NCI-H146 treated with DMSO at 0.1 percent for 48 hours (cell line): ENCODE measurements at regions not wholly inside any gene's neighbourhood (a gene's known extent, or its start where the extent isn't known, plus 50 kb on each side); places are given as distances from the start of the nearest gene placed in this dataset.

Experiments used
- DNase-seq: peaks from one replicate; lab custom pipeline; 2025; ENCODE audit not compliant: unreplicated experiment; lab: John Stamatoyannopoulos, UW

DNA sequence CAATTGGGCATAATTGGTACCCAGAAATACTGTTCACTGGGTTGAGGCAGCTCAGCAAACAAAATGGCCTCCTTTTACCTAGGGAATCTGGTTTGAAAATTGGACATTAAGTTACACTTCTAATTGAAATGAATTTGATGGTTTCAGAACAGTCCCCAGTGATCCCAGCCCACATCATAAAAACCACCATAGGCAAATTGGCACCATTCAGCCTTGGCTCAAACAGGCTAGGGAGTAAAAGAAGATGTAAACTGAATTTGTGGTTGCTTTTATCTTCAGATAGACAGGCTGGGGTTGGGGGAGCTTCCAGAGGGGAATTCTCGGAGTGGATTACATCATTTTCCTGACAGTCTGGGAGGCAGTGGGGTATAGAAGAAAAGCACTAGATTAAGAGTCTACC, 576.5 kb downstream of the MID1IP1 start:
- DNase-seq, result no peak

DNA sequence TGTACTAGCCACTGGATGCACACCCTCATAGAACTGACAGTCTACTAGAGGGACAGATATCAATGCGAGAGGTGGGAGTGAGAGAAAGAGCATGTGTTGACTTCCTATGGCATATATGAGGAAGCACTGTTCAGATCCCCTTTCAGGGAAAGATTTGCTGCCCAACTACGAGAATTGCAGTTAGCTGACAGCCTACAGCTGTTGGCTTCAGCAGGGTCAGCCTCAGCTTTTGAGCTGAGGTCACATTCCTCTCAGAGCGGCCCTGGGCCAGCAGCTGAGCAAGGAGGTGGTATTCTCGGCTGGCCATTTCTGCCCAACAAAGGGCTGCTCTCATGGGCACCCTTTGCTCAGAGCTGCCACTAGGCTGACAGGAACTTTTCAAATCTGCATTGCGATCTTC, 580.2 kb downstream of the MID1IP1 start:
- no peak for DNase-seq

DNA sequence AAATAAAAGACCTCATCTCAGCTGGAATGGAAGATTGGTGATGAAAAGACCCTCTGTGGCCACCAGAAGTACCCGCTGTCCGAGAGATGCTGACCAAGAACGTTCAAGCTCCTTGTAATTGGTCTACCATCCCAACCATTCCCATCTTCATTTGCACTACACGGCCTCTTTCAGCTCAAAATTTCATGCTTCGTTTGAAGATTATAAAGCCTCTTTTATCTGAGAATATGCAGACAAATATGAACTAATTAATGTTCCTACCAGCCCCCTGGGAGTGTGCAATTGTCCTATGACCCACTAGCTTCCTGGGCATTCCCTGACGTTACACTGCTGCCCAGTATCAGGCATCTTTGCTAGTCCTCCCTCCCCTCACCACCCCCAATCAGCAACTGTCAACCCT, 583.7 kb downstream of the MID1IP1 start:
- no peak for DNase-seq

DNA sequence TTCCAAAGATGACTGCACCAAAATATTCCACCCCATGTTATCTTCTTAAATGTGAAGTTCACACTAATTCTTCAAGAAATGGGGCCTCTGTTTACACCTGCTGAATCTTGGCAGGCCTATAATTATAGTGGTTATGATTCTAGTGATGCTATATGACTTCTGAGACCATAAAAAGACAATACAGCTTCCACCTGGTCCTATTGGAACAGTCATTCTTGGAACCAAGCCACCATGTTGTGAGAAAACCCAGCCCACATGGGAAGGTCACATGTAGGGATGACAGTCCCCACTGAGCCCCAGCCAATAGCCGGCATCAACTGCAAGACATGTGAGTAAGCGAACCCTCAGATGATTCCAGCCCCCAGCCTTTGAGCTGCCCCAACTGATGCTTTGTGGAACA, 587.5 kb downstream of the MID1IP1 start:
- no peak for DNase-seq

DNA sequence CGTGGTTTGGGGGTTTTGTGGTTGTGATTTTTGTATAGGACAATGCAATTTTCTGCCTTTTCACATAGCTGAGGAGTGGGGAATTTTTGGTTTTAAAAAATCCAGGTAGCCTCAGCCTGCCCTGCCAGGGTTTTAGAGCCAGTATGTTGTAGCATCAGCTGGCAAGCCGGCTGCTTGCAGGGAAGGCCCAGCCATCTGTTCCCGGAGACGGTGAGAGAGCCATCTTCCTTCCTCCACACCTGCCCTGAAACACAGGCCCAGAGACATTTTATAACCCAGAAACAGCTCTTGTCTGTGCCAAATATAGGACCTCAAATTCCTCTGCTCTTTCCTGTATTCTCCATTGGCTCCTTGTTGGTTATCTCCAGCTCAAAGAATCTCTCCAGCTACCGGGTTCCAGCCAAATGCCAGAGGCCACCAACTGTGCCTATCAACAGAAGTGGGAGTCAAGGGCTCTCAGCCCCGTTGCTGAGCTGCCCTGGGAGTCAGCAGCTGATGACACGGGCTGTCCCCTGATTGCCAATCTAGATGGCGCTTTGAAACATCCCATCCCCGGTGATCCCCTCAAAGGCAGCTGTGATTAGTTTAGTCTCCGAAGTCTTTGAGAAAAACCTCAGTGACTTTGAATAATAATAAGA, 595.2 kb downstream of the MID1IP1 start:
- DNase-seq, result peak; percentile 11

DNA sequence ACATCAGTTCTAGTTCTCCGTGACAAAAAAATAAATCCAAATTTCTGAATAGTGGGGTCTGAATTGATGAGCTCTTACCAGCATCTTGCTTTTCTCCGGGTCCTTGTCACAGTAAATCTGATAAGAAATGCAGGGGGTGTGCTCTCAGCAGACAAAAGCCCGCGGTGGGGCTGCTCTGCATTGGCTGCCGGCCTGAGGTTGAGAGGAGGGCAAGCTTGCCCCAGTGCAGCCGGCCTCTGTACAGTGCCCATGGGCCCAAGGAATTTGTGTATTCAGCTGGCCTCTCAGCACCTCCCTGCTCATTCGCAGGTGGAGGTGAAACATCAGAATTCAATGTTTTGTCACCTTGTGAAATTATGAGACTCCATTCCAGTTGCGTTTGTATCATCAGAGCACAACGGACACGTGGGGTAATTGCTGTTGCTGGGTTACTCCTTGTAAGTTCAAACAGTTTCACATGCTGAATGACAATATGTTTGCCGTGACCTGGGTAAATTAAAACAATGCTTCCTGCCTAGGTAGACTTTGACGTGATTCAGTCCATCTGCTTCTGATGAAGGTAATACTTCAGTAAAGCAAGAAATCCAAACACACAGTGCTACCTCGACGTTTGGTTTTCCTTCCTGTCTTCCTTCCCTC, 596.4 kb downstream of the MID1IP1 start:
- peak; percentile 71 for DNase-seq

DNA sequence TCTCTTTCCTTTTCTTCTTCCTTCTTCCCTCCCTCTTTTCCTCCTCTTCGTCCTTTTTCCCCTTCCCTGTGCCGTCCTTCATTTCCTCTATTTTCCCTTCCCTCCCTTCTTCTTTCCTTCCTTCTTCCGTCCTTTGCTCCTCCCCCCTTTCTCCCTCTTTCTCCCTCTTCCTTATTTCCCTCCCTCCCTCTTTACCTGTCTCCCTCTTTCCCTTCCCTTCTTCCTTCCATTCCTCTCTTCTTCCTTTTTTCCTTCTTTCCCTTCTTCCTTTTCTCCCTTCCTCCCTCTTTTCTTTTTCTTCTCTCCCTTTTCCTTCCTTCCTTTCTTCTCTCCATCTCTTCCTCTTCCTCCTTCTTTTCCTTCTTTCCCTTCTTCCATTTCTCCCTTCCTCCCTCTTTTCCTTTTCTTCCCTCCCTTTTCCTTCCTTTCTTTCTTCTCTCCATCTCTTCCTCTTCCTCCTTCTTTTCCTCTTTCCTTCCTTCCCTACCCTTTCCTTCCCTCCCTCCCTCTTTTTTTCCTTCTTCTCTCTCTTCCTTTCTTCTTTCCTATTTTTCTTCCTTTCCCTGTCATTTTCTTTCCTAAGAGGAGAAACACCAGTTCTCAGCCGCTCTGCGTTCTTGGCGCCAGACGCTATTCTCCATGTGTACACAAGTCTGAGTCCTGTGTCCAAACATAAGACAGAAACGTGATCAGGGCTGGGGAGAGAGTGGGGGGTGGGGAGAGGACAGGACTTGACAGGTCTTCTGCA, 597.1 kb downstream of the MID1IP1 start:
- DNase-seq, result peak; percentile 9

DNA sequence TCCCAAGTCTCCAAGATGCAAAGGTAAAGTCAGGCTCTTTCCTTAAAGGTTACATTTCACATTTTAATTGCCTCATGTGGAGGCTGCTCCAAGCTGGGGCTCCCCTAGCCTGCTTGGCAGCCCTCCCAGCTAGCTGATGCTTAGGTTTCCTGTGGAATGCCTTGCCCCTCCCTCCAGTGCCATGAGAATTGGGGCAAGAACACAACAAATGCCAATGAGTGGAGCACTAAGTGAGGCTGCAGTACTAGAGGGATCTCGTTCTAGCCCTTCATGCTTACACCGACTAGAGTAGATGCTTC, 597.7 kb downstream of the MID1IP1 start:
- no peak for DNase-seq

DNA sequence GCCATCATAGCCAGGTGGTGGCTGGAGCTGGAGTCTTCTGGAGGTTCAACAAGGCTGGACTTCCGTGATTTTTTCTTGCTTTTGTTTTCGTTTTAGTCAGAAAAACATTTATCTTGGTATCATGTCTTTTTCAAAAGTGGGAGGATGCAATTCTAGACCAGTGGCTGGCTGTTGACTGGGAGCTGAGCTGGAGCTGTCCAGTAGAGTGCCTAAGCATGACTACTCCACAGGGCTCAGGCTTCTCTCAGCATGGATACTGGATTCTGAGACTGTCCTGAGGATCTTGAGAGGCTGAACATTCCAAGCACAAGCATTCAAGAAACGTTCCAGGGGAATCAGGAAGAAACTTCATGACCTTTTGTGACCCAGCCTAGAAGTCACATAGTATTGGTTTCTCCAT, 598.1 kb downstream of the MID1IP1 start:
- no peak for DNase-seq

DNA sequence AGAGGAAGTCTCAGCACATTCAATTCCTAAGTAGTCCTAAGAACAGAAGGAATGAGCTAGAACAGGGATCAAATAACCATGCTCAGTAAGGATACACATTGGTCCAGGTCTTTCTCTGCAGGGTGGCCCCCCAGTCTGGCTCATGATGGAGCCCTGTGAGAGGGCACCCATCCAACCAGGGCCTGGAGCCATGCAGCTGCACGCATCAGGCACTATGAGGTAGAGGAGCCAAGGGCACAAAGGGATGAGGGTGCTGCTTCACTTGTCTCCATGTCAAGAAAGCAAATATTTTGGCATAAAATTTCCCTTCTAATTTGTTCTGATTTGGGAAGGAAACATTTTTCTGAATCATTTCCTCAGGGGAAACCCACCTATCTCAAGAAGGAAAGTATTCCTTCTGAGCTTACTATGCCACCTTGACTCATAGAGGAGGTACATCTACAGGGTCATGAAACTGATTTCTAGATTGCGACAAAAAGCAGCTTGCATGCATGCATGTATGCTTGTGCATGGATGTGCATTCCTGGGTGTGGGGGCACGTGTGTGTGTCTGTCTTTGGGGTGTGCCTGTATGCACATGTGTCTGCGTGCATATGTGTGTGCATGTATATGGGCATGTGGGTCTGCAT, 600.3 kb downstream of the MID1IP1 start:
- DNase-seq, result no peak

DNA sequence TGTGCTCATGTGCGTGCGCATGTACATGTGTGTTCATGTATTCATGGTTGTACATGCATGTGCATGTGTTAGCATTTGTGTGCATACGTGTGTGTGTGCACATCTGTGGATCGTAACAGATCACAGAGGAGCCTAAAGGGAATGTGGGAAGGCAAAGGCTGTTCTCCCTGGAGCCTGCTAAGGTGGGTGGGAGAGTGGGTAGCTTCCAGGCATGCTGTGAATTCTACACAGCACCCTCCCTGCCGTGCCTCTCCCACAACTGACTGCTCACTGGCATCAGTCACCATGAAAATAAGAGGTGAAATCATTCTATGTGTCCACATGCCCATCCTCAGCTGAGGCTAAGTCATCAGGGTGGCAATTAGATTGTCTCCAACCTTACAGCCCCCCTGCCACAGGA, 600.9 kb downstream of the MID1IP1 start:
- no peak for DNase-seq

DNA sequence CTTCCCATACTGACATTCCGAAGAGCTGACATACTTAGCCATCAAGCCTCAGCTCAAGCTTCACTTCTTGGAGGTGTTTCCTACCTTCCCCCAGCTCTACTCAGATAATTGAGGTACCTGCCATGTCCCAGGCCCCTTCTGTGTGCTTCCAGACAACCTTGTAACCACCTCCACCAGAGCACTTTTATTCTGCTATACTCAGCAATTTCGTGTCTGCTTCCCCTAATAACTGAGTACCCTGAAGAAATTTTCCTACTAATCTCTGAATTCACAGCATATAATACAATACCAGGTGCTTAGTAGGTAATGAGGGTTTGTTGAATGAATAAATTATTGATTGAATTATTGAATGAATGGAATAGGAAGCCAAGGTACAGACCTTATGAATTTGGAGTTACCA, 605.5 kb downstream of the MID1IP1 start:
- no peak for DNase-seq

DNA sequence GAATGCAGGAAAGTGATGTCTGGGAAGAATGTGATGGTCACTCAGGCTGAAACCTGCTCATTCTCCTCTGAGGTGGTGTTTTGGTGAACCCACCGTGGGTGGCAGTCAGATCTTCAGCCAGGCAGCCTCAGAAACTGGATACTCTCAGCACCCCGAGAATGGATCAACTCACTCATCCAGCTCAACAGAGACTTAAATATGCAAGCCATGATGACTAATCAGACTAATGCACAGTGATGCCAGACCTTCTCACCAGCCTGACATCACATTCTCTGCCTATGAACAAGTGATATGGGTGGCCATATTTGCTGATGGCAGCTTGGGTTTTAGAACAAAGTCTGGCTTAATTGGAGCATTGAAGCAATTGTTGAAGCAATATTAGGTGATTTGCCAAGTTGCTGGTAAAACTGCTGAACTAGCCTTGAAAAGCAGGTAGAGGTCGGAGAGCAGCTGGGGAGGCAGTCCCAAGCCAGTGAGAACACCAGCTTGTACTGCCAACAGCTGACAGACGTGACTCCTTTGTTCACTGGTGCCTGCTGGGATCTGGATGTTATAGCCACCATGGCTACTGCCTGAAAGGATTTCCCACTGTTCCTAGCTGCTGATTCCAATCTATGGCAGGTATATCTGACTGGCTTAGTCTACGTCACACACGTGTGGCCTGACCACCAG, 608.1 kb downstream of the MID1IP1 start:
- DNase-seq, result no peak

DNA sequence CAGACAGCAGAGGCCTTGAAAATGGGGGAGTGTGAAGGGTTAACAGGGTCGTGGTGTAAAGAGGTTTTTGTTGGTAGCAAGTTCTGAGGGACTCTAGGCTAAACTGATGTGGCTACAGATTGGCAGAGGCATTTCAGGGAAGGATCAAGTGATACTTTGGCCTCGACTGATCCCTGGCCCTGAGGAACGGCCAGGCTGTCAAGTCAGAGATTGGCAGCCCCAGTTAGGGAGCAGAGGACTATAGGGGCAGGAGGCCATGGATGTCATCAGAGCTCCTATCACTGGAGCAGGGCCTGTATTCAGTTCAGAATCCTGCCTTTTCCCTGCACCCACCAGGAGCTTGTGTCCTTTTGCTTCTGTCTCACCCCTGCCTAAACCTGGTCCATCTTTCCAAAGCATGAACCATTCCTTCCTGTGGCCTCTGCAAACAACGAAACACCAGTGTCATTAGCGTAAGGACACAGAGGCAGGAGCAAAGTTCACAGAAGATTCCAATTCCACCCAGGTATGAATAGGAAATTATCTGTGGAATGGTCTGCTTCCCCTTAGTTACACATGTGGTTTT, 613.1 kb downstream of the MID1IP1 start:
- no peak for DNase-seq

DNA sequence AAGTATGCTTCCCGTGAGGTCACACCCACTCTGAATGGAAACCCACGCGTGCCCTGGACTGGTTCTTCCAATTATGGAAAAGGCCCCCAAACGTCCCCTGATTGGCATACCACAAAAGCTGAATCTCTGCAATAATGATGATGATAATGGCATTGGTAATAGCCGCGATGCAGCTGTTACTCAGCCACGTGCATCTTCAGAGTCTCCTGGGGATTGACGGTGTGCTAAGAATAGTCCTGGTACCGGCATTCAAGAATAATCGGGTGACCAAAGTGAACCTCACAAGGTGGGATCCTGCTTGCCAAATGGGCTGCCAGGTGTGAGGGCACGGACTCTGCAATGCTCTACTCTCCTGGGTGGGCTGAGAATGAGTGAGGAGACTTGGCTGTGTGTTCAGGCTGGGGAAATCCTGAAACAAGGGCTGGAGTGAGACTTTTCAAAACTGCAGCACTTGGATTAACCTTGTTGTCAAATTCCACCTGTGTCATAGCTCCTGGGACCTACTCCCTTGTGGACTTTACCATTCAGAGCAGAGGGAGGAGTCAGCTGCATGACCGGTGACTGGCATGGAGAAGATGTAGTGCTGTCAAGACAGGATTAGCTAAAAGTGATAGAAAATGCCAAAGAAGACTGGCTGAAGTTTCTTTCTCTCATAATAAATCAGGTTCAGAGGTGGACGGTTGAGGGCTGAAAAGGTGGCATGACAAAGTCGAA, 615.4 kb downstream of the MID1IP1 start:
- DNase-seq, result no peak

DNA sequence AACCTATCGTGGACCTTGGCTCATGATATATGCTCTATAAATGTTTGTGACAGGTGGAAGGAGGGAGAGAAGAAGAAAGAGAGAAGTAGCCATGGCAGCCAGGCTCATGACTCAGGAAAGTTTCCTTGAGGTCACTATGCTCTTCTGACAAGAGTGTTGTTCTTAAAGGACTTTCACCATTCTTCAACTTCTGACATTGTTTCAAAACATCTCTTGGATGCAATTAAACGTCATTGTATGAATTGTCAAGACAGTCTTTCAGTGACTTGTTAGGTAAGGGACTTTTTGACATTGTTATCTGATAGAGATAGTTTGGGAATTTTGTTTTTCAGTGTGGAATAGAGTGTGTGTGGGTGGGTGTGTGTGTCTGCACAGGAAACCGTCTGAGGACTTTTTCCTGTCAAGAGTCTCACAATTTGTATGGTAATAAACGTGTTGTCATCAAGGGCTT, 617.0 kb downstream of the MID1IP1 start:
- no peak for DNase-seq

DNA sequence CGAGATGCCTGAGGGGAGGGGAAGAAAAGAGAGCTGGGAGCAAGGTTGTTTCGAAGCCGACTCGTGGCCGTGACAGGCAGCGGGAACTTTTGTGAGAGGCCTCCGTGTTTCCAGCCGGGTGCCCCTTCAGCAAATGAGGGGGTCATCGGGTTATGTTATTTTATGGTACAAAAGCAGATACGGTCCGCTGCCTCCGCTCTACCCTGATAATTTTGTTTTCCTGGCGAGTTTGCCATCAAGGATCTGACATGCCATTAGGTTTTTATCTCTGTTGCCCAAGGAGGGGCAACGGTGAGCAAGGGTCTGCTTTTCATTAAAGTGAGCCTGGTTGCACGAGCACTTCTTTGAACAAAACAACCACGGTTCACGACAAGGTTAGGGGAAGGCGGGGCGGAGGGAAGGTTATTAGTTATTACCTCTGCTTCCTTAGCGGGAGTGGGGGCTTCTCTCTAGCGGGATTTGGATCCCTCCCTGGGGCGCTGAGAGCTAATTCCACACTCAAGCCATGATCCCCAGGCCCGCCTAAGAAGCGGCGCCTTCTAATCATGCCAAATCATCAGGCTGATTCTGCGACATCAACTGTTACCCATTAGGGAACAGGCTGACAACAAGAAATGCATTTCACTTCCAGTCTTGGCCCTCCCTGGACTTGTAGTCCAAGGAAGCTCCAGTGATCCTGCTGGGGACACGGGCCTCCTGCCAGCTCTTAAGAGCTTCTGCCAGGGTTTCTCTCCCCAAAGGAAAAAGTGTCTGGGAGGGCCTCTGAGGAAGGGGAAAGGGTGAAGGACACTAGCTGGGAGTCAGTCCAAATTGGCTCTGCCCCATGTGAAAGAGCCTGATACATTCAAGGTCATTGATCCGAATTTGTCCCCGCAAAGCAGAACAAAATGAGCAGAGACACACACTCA, 617.7 kb downstream of the MID1IP1 start:
- DNase-seq, result no peak

DNA sequence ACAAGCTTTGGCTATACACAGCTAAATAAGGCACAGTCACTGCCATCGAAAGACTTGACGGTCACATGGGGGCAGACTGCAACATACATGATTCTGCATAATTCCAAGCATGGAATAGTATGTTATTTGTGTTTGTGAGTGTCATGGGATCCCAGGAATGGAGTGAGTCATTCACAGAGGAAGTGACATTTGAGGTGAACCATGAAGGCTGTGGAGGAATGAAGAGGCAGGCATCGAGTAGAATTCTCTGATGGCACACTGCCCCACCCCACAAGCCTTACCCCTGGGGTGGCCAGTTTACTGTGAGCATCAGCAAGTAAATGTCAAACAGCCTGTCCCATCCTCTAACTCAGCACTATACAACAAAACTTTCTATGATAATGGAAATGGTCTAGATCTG, 619.7 kb downstream of the MID1IP1 start:
- DNase-seq, result no peak

DNA sequence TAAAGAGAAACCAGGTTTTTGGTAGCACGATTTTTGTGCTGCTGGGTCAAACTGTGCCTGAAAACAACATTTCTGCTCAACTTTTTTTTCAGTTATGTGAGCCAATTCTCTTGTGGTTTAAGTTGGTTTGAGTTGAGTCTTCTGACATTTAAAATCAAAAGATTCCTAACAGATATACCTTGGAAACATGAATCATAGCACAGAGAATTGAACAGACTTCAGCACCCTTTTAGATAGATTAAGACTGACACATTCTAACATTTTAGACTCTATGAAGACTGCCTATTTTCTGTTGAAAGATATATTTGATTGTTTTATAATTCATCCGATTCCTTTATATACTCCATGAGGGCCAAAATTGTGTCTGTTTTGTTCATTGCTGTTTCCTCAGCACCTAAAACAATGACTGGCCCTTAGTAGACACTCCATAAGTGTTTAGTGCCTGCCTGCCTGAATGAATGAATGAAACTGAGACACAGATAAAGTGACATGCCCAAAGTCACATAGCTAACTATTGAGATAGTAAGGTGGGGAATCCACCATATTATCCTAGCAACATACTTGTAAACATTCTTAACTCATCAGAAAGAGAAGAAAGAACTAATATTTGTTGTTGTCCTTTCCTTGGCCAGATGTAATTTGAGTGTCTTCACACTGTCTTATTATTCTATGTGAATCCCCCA, 624.0 kb downstream of the MID1IP1 start:
- no peak for DNase-seq
